Prostate gland (tissue), 2 donors: ENCODE measurements at regions not wholly inside any gene's neighbourhood (a gene's known extent, or its start where the extent isn't known, plus 50 kb on each side); places are given as distances from the start of the nearest gene placed in this dataset.

Source experiments
- DNase-seq: peaks from one replicate; pipeline ENCODE4 v3.0.0-alpha.2; 2019; ENCODE audit warnings: low spot score
- H3K27ac ChIP-seq, 2 donors: fragments of 200-600 bp; sonication (generic); 2 replicates each; pipeline ENCODE4 v1.5.1; 2017 to 2019
- H3K27me3 ChIP-seq: fragments of 200-600 bp; sonication (generic); replicated peaks from 2 replicates; pipeline ENCODE4 v1.5.1; 2019; ENCODE audit not compliant: insufficient read depth
- H3K36me3 ChIP-seq, 2 donors: fragments of 200-600 bp; sonication (generic); 1 replicate in 1 of 2; 2 replicates in 1 of 2; pipeline versions ENCODE4 v1.5.1 to v1.8.1; 2017 to 2019
- H3K4me1 ChIP-seq: fragments of 200-600 bp; sonication (generic); replicated peaks from 2 replicates; pipeline ENCODE4 v1.5.1; 2019
- H3K4me3 ChIP-seq, 2 donors: fragments of 200-600 bp; sonication (generic); 2 replicates each; pipeline ENCODE4 v1.5.1; 2017 to 2019
- H3K9me3 ChIP-seq: fragments of 200-600 bp; sonication (generic); 2 replicates; pipeline ENCODE4 v1.5.1; 2017
- POLR2A ChIP-seq: fragments of 450-650 bp; IDR thresholded peaks from one replicate; pipeline ENCODE4 v1.6.1; 2016; ENCODE audit warnings: antibody characterized with exemption, mild to moderate bottlenecking
- POLR2AphosphoS5 ChIP-seq: sonication (generic); formaldehyde crosslinking; IDR thresholded peaks from one replicate; pipeline ENCODE4 v1.6.1; 2017; ENCODE audit warnings: antibody characterized with exemption
- WGBS: methylation state at CpG from one replicate; pipeline ENCODE4 v1.1.5; 2018; 5-methylcytosine and 5-hydroxymethylcytosine counted together
- intact Hi-C: fragments of 100-400 bp; cut with DNase I; formaldehyde crosslinking; loops from one replicate; pipeline ENCODE4 v1.14.2; 2022
- TF ChIP-seq, protein P1 (sequence below), 4 experiments: fragments of 200-600 bp in 2 of 4; fragments of 450-650 bp in 2 of 4; sonication (generic) in 2 of 4; IDR thresholded peaks; 1 replicate in 3 of 4; 2 replicates in 1 of 4; pipeline ENCODE4 v1.5.1; 2016 to 2019; ENCODE audit warnings: antibody characterized with exemption in 4 of 4, mild to moderate bottlenecking in 2 of 4, moderate library complexity in 2 of 4

DNA sequence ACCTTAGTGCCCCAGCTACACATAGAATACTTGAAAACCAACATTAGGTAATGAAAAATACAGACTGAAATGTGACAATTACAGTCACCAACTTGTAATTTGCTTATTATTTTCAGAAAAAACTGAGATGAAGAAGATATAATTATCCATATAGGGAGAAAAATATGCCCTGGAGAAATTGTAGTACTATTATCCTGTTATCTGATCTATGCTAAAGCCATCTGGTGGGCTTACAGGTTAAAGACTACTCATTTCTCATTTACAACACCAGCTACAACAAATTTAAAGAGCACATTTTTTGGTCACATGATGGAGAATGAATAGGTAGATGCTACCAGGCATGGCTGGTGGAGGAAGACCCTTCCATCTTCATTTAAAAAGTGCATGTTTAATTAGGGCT lies 79.6 kb upstream of the NYAP2 start:
- H3K9me3 ChIP-seq, result no peaks in the 10 kb centered on the region
- H3K4me1 ChIP-seq, result no peaks in the 10 kb centered on the region
- H3K27me3 ChIP-seq, result no peaks in the 10 kb centered on the region
- no peak for DNase-seq
- H3K36me3 ChIP-seq, result no peaks in the 10 kb centered on the region
- H3K4me3 ChIP-seq, result no peak overlapping the region
- intact Hi-C loops, result no loop called here
- H3K27ac ChIP-seq, result no peak overlapping the region
- no peak for TF ChIP-seq POLR2A
- TF ChIP-seq, protein P1, sequence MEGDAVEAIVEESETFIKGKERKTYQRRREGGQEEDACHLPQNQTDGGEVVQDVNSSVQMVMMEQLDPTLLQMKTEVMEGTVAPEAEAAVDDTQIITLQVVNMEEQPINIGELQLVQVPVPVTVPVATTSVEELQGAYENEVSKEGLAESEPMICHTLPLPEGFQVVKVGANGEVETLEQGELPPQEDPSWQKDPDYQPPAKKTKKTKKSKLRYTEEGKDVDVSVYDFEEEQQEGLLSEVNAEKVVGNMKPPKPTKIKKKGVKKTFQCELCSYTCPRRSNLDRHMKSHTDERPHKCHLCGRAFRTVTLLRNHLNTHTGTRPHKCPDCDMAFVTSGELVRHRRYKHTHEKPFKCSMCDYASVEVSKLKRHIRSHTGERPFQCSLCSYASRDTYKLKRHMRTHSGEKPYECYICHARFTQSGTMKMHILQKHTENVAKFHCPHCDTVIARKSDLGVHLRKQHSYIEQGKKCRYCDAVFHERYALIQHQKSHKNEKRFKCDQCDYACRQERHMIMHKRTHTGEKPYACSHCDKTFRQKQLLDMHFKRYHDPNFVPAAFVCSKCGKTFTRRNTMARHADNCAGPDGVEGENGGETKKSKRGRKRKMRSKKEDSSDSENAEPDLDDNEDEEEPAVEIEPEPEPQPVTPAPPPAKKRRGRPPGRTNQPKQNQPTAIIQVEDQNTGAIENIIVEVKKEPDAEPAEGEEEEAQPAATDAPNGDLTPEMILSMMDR (IDR thresholded peaks at IDR 0.05), result no peak
- TF ChIP-seq POLR2AphosphoS5, result no peak

GRCh38 chr2:225318440-225318839 lies 81.1 kb upstream of the NYAP2 start:
- WGBS, result 100% methylated on average over 1 of the region's 1 CpG
- TF ChIP-seq POLR2AphosphoS5, result no peak
- TF ChIP-seq, protein P1 (IDR thresholded peaks at IDR 0.05), result no peak
- no peak for TF ChIP-seq POLR2A

GRCh38 chr2:225317186-225317585 lies 82.3 kb upstream of the NYAP2 start:
- no peak overlapping the region for H3K4me3 ChIP-seq
- no peaks in the 10 kb centered on the region for H3K27me3 ChIP-seq
- intact Hi-C loops, result no loop called here
- no peaks in the 10 kb centered on the region for H3K36me3 ChIP-seq
- TF ChIP-seq, protein P1 (IDR thresholded peaks at IDR 0.05), result no peak
- TF ChIP-seq POLR2AphosphoS5, result no peak
- TF ChIP-seq POLR2A, result no peak
- no peaks in the 10 kb centered on the region for H3K9me3 ChIP-seq
- DNase-seq, result no peak
- H3K27ac ChIP-seq, result no peak overlapping the region
- H3K4me1 ChIP-seq, result no peaks in the 10 kb centered on the region

More at GRCh38 chr2:225318440-225318839, 81.1 kb upstream of the NYAP2 start:
- no peak overlapping the region for H3K4me3 ChIP-seq
- no peak for DNase-seq
- H3K27ac ChIP-seq, result no peak overlapping the region
- H3K9me3 ChIP-seq, result no peaks in the 10 kb centered on the region
- intact Hi-C loops, result no loop called here
- no peaks in the 10 kb centered on the region for H3K27me3 ChIP-seq
- no peaks in the 10 kb centered on the region for H3K36me3 ChIP-seq
- no peaks in the 10 kb centered on the region for H3K4me1 ChIP-seq

GRCh38 chr2:225310745-225311144 lies 88.8 kb upstream of the NYAP2 start:
- DNase-seq, result no peak
- intact Hi-C loops, result no loop called here
- Histone ChIP-seq H3K4me1 (no peaks in the 10 kb centered on the region), H3K9me3 (no peaks in the 10 kb centered on the region), H3K4me3 (no peak overlapping the region), H3K27me3 (no peaks in the 10 kb centered on the region), H3K27ac (no peak overlapping the region), H3K36me3 (no peaks in the 10 kb centered on the region)
- TF ChIP-seq POLR2AphosphoS5 (no peak), POLR2A (no peak)
- TF ChIP-seq, protein P1 (IDR thresholded peaks at IDR 0.05), result no peak

GRCh38 chr2:225309516-225309915 lies 90.0 kb upstream of the NYAP2 start:
- Histone ChIP-seq H3K27ac (no peak overlapping the region), H3K27me3 (no peaks in the 10 kb centered on the region), H3K36me3 (no peaks in the 10 kb centered on the region), H3K4me1 (no peaks in the 10 kb centered on the region), H3K4me3 (no peak overlapping the region), H3K9me3 (no peaks in the 10 kb centered on the region)
- TF ChIP-seq POLR2A, result no peak
- TF ChIP-seq, protein P1 (IDR thresholded peaks at IDR 0.05), result no peak
- no peak for TF ChIP-seq POLR2AphosphoS5
- intact Hi-C loops, result no loop called here
- no peak for DNase-seq
